Loucy (cell line): ENCODE measurements at regions not wholly inside any gene's neighbourhood (a gene's known extent, or its start where the extent isn't known, plus 50 kb on each side); places are given as distances from the start of the nearest gene placed in this dataset.

Experiments used
- EZH2phosphoT487 ChIP-seq: fragments of 200-600 bp; IDR thresholded peaks from 2 replicates; pipeline ENCODE4 v1.6.1; 2018; ENCODE audit warnings: antibody characterized with exemption, mild to moderate bottlenecking, moderate library complexity, borderline replicate concordance
- TF ChIP-seq, protein P1 (sequence below): fragments of 200-600 bp; sonication (generic); conservative IDR thresholded peaks from 2 replicates; pipeline ENCODE4 v1.5.1; 2014; ENCODE audit warnings: mild to moderate bottlenecking, antibody characterized with exemption, low read length

DNA sequence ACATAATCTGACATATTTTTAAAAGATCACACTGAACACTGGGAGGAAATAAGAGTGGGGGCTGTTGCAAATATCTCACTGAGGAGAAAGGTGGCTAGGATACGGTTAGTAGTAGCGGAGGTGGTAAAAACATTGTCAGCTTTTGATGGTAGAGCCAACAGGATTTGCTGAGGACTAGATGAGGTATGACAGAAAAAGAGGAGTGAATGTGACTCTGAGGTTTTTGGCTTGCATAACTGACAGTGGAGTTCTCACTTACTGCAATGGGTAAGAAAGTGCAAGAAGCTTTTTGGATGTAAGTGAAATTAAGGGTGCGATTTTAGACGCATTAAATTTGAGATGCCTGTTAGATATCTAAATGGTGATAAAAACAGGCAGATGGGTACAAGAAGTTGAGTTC, 102.0 kb upstream of the MBL2 start:
- TF ChIP-seq, protein P1, sequence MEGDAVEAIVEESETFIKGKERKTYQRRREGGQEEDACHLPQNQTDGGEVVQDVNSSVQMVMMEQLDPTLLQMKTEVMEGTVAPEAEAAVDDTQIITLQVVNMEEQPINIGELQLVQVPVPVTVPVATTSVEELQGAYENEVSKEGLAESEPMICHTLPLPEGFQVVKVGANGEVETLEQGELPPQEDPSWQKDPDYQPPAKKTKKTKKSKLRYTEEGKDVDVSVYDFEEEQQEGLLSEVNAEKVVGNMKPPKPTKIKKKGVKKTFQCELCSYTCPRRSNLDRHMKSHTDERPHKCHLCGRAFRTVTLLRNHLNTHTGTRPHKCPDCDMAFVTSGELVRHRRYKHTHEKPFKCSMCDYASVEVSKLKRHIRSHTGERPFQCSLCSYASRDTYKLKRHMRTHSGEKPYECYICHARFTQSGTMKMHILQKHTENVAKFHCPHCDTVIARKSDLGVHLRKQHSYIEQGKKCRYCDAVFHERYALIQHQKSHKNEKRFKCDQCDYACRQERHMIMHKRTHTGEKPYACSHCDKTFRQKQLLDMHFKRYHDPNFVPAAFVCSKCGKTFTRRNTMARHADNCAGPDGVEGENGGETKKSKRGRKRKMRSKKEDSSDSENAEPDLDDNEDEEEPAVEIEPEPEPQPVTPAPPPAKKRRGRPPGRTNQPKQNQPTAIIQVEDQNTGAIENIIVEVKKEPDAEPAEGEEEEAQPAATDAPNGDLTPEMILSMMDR, result no peak
- TF ChIP-seq EZH2phosphoT487, result no peak
